GM06990 (cell line): ENCODE measurements at regions not wholly inside any gene's neighbourhood (a gene's known extent, or its start where the extent isn't known, plus 50 kb on each side); places are given as distances from the start of the nearest gene placed in this dataset.

Experiments
- DNase-seq: peaks from one replicate; pipeline ENCODE4 v3.0.0-alpha.2; 2011; ENCODE audit not compliant: insufficient read length; ENCODE audit errors: extremely low read depth
- H3K27me3 ChIP-seq: replicated peaks from 2 replicates; pipeline ENCODE4 v1.6.0; 2011; ENCODE audit warnings: low read length; ENCODE audit not compliant: control insufficient read depth, insufficient read depth
- H3K36me3 ChIP-seq: 2 replicates; pipeline ENCODE4 v1.5.1; 2011; ENCODE audit warnings: low read length; ENCODE audit not compliant: control insufficient read depth, insufficient read depth
- H3K4me3 ChIP-seq: replicated peaks from 2 replicates; pipeline ENCODE4 v1.5.1; 2011; ENCODE audit warnings: low read depth, mild to moderate bottlenecking, control low read depth, low read length
- TF ChIP-seq, protein P1 (sequence below): IDR thresholded peaks from 2 replicates; pipeline ENCODE4 v1.5.1; 2011; ENCODE audit warnings: low read length, control low read depth, mild to moderate bottlenecking, inconsistent platforms; ENCODE audit not compliant: insufficient read depth, poor library complexity, severe bottlenecking

DNA sequence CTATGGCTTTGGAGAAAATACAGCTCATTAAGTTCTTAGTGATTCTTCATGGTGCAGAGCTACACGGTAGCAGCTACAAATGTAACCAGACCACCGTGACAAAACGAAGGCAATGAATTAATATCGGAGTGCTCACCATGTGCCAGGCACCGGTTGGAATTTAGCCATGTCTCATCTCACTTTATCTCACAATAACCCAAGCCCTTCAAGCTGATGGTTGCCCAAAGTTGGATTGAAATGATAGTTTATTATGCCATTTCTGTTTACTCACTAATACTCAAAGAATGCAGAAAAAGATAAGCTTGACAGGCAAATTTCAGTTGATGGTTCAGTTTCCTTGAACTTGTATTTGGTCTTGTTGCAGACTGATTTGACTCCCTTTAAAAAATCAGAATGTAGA is 312.6 kb downstream of the SKIDA1 start:
- Histone ChIP-seq H3K4me3 (no peak overlapping the region), H3K36me3 (no peaks in the 10 kb centered on the region), H3K27me3 (no peaks in the 10 kb centered on the region; the same call in 1 of the 2 replicates)
- TF ChIP-seq, protein P1, sequence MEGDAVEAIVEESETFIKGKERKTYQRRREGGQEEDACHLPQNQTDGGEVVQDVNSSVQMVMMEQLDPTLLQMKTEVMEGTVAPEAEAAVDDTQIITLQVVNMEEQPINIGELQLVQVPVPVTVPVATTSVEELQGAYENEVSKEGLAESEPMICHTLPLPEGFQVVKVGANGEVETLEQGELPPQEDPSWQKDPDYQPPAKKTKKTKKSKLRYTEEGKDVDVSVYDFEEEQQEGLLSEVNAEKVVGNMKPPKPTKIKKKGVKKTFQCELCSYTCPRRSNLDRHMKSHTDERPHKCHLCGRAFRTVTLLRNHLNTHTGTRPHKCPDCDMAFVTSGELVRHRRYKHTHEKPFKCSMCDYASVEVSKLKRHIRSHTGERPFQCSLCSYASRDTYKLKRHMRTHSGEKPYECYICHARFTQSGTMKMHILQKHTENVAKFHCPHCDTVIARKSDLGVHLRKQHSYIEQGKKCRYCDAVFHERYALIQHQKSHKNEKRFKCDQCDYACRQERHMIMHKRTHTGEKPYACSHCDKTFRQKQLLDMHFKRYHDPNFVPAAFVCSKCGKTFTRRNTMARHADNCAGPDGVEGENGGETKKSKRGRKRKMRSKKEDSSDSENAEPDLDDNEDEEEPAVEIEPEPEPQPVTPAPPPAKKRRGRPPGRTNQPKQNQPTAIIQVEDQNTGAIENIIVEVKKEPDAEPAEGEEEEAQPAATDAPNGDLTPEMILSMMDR, result no peak
- no peak for DNase-seq

DNA sequence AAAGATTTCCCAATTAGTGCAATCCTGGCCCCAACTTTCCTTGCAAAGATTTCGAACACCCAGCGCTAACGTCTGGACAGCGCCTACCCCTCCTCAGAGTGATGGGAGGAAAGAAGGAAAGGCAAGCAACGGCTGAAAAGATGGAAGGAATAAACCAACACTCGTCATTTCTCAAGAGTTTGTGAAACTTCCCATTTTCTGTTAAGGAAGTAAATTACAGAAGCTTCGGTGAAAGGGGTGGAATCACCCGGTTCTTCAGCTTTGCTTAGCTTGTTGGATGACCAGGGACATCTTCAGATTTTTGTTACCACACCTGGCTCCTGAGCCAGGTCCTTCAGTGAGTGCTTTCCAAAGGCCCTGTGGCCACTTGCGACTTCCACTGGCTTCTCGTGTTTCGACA is 313.1 kb downstream of the SKIDA1 start:
- H3K36me3 ChIP-seq, result no peaks in the 10 kb centered on the region
- H3K4me3 ChIP-seq, result no peak overlapping the region
- no peak for DNase-seq
- no peaks in the 10 kb centered on the region; the same call in 1 of the 2 replicates for H3K27me3 ChIP-seq
- TF ChIP-seq, protein P1, result no peak

DNA sequence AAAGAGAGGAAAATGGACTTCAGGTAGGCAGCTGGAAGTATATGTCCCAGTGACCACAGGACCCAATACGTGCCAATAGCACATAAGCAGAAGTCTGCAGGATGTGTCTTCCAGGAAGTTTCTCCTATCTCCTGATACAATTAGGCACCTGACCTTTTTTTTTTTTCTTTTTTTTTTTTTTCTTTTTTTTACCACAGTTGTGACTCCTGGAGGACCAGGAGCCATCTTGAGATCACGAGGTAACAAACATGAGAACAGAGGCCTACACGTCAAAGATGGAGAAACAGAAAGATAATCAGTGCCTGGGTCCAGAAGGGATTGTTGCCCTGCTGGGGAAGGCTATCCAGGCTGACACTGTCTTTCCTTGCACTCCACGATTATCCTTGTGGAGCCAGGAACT is 312.4 kb upstream of the NEBL start:
- TF ChIP-seq, protein P1, result no peak
- DNase-seq, result no peak
- H3K36me3 ChIP-seq, result no peaks in the 10 kb centered on the region

DNA sequence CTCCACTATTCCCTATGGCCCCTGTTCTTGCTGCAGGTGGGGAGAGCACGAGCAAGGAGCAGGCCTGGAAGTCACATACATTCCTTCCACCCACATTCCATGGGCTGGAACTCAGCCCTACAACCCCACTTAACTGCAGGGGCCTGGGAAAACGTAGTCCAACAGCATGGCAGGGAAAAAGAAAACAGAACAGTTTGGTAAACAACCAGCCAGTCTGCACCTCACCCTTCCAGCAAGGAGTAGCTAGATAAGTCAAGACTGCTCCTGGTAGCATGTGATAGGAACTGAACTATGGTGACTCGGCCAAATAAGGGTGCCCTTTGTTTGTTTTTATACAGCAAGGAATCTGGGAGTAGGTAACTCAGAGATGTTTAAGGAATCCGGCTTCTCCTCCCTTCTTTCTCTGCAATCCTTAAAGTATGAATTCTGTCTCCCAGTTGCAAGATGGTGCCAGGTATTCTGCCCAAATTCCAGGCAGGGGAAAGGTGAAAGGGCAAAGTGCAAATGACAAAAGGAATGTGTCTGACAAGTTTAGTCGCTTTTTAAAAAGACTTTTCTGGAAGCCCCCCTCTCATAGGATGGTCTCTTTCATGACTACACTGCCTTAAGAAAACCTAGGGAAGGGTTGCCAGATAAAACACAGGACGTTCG is 311.7 kb upstream of the NEBL start:
- DNase-seq, result no peak
- no peak overlapping the region for H3K4me3 ChIP-seq
- no peaks in the 10 kb centered on the region; the same call in none of the 2 replicates for H3K27me3 ChIP-seq
- TF ChIP-seq, protein P1, result no peak
- H3K36me3 ChIP-seq, result no peaks in the 10 kb centered on the region

More for the DNA sequence above, 312.4 kb upstream of the NEBL start:
- Histone ChIP-seq H3K27me3 (no peaks in the 10 kb centered on the region; the same call in 1 of the 2 replicates), H3K4me3 (no peak overlapping the region)

DNA sequence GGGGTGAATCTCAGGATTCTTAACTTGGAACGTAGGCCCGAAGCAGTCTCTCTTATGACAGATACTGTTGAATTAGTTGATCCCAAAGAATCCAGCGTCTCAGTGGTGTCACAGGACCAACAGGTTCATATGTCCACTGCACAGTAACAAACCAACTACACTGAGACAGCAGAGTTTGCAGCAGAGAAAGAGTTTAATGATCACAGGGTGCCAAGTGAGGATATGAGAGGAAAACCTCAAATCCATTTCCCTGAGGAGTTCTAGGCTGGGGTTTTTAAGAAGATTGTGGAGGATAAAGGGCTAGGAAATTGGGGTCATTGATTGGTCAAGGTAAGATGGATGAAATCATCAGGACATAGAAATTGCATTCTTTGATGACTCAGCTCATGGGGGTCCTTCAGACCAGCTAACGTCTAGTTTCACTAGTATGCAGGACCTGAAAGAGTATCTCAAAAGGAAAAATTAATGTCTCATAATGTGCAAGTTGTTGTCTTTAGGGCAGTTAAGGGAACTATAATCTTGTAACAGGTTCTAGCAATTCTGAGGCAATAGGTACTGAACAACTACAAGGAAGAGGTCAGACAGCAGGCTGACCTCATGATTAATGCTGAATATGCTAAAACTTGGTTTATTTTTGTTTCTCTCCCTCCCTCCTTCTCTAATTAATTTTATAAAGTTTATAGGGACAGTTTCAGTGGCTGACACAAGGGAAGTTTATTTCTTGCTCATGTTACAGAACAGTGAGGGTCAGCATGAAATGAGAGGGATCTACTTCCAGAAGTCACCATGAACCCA is 310.9 kb upstream of the NEBL start:
- no peaks in the 10 kb centered on the region; the same call in none of the 2 replicates for H3K27me3 ChIP-seq
- no peak overlapping the region for H3K4me3 ChIP-seq
- no peak for DNase-seq
- TF ChIP-seq, protein P1, result no peak
- H3K36me3 ChIP-seq, result no peaks in the 10 kb centered on the region
